ENCODE measurements at regions not wholly inside any gene's neighbourhood (a gene's known extent, or its start where the extent isn't known, plus 50 kb on each side); places are given as distances from the start of the nearest gene placed in this dataset.

DNA sequence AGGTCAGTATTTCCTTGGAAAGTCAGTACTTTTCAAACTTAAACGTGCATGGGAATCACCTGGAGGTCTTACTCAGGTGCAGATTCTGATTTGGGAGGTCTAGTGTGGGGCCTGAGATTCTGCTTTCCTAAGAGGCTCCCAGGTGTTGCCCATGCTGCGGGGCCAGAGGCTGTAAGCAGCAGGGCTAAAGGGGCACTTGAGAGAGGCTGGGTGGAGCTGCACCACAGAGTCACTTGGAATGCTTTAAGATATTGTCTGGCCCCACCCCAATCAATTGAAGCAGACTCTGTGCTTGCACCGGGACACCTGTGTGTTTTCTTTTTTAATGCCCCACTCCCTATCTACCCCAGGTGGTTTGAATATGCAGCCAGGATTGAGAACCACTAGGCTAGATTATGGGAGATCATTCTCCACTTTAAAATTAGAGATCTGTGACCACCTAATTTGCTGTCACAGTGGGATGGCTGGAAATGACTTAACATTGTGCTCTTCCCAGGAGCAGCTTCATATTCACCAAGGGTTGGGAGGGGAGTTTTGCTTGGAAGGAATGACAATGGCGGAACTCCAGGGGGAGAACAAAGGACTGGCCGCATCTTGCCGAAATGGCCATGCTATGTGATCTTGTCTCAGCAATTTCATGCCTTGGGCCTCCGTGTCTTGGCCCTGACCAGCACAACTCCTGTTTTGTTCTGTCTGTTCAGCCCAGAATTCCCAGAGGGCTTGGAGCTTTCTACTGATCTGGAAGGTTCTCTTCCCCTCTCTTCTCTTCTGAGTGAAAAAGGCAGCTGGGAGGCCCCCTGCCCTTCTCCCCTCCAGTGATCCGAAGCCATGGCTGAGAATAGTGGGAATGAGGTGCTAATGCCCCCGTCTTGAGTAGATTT, 80.2 kb downstream of the FAM241B start:
- no peak for TF ChIP-seq CTCF (conservative IDR thresholded peaks at IDR 0.05)
- TF ChIP-seq EZH2 (IDR thresholded peaks at IDR 0.05; ENCODE audit: low read depth) = no peak

Measured in PC-9 (cell line).